HepG2 (cell line): ENCODE measurements at regions not wholly inside any gene's neighbourhood (a gene's known extent, or its start where the extent isn't known, plus 50 kb on each side); places are given as distances from the start of the nearest gene placed in this dataset.

Source experiments
- BATF2 ChIP-seq: sonication (generic); formaldehyde crosslinking; IDR thresholded peaks from 2 replicates; pipeline ENCODE4 v1.8.0; 2022; ENCODE audit warnings: mild to moderate bottlenecking, missing genetic modification reagents, moderate library complexity
- BRF2 ChIP-seq: sonication (generic); formaldehyde crosslinking; IDR thresholded peaks from 2 replicates; pipeline ENCODE4 v1.8.1; 2022; ENCODE audit warnings: mild to moderate bottlenecking, missing genetic modification reagents
- CBX1 ChIP-seq: IDR thresholded peaks from one replicate; pipeline ENCODE4 v1.6.1; 2016; ENCODE audit warnings: antibody characterized with exemption, low read depth
- GABPB1 ChIP-seq: IDR thresholded peaks from 2 replicates; pipeline ENCODE4 v1.6.1; 2016; ENCODE audit warnings: mild to moderate bottlenecking, missing genetic modification reagents, moderate library complexity, missing compliant biosample characterization
- KLF6 ChIP-seq: IDR thresholded peaks from 2 replicates; pipeline ENCODE4 v1.8.0; 2016; ENCODE audit warnings: missing biosample characterization, missing genetic modification reagents
- MAFK ChIP-seq, 2 experiments: IDR thresholded peaks in 1 of 2; conservative IDR thresholded peaks in 1 of 2; 2 replicates each; pipeline ENCODE4 v1.6.1; 2011; ENCODE audit warnings: improper control_type of control experiment in 2 of 2, low read length in 2 of 2
- MIER3 ChIP-seq: IDR thresholded peaks from 2 replicates; pipeline ENCODE4 v1.6.1; 2016; ENCODE audit warnings: missing compliant biosample characterization, borderline replicate concordance
- NFYB ChIP-seq: sonication (generic); formaldehyde crosslinking; IDR thresholded peaks from 2 replicates; pipeline ENCODE4 v1.4.0; 2020; ENCODE audit warnings: missing genetic modification reagents
- NKX3-1 ChIP-seq: sonication (generic); formaldehyde crosslinking; IDR thresholded peaks from 2 replicates; pipeline ENCODE4 v1.5.0; 2020; ENCODE audit warnings: missing genetic modification reagents
- NR3C1 ChIP-seq: sonication (generic); formaldehyde crosslinking; IDR thresholded peaks from 2 replicates; pipeline ENCODE4 v1.4.0; 2020; ENCODE audit warnings: missing genetic modification reagents
- RBFOX2 ChIP-seq: fragments of 200-400 bp; formaldehyde crosslinking; IDR thresholded peaks from 2 replicates; pipeline ENCODE4 v1.6.1; 2017; ENCODE audit warnings: low read depth, mild to moderate bottlenecking, low read length
- RFX5 ChIP-seq: IDR thresholded peaks from 2 replicates; pipeline ENCODE4 v1.6.1; 2011; ENCODE audit warnings: low read depth, low read length, improper control_type of control experiment
- SMARCC2 ChIP-seq: fragments of 450-650 bp; IDR thresholded peaks from 2 replicates; pipeline ENCODE4 v1.6.1; 2017; ENCODE audit warnings: antibody characterized with exemption, mild to moderate bottlenecking
- SYNCRIP ChIP-seq: fragments of 200-400 bp; formaldehyde crosslinking; IDR thresholded peaks from 2 replicates; pipeline ENCODE4 v1.6.1; 2018; ENCODE audit warnings: mild to moderate bottlenecking, low read depth, low read length; ENCODE audit not compliant: insufficient read depth
- TARDBP ChIP-seq: sonication (generic); formaldehyde crosslinking; IDR thresholded peaks from 2 replicates; pipeline ENCODE4 v1.8.0; 2022; ENCODE audit warnings: mild to moderate bottlenecking, missing genetic modification reagents
- ZMAT5 ChIP-seq: sonication (generic); formaldehyde crosslinking; IDR thresholded peaks from 2 replicates; pipeline ENCODE4 v1.5.0; 2020; ENCODE audit warnings: mild to moderate bottlenecking, low read depth, missing genetic modification reagents, borderline replicate concordance
- ZNF280D ChIP-seq: sonication (generic); formaldehyde crosslinking; IDR thresholded peaks from 2 replicates; pipeline ENCODE4 v1.5.1; 2020; ENCODE audit warnings: mild to moderate bottlenecking, missing genetic modification reagents
- ZNF281 ChIP-seq: sonication (generic); formaldehyde crosslinking; IDR thresholded peaks from 2 replicates; pipeline ENCODE4 v1.4.0; 2020; ENCODE audit warnings: missing genetic modification reagents, borderline replicate concordance
- ZNF326 ChIP-seq: sonication (generic); formaldehyde crosslinking; IDR thresholded peaks from 2 replicates; pipeline ENCODE4 v1.4.0; 2020; ENCODE audit warnings: missing genetic modification reagents, borderline replicate concordance
- ZNF563 ChIP-seq: sonication (generic); formaldehyde crosslinking; IDR thresholded peaks from 2 replicates; pipeline ENCODE4 v1.8.0; 2022; ENCODE audit warnings: mild to moderate bottlenecking, moderate library complexity, missing genetic modification reagents
- ZNF768 ChIP-seq: sonication (generic); formaldehyde crosslinking; IDR thresholded peaks from 2 replicates; pipeline ENCODE4 v1.4.0; 2020; ENCODE audit warnings: missing genetic modification reagents
- ZNF782 ChIP-seq: sonication (generic); formaldehyde crosslinking; IDR thresholded peaks from 2 replicates; pipeline ENCODE4 v1.4.0; 2020; ENCODE audit warnings: missing genetic modification reagents, mild to moderate bottlenecking, borderline replicate concordance
- ZSCAN30 ChIP-seq: sonication (generic); formaldehyde crosslinking; IDR thresholded peaks from 2 replicates; pipeline ENCODE4 v1.5.0; 2020; ENCODE audit warnings: mild to moderate bottlenecking, missing genetic modification reagents

GRCh38 chr2:8573234-8573941 lies 108.5 kb upstream of the ID2 start (continued):
- TF ChIP-seq BATF2 (CRISPR knock-in tag) = no peak
- TF ChIP-seq RBFOX2 = no peak
- TF ChIP-seq ZNF782 = no peak
- TF ChIP-seq ZNF326 = no peak
- peak; percentile 62 for TF ChIP-seq ZNF563 (CRISPR knock-in tag)
- TF ChIP-seq BRF2 (CRISPR knock-in tag) = peak; percentile 72; the same call in 1 of the 2 replicates
- TF ChIP-seq ZMAT5 (CRISPR knock-in tag) = no peak; the same call in 1 of the 2 replicates
- 0 out of 2 replicates have a peak, but pooled peaks have one; percentile 68 for TF ChIP-seq ZNF280D (CRISPR knock-in tag)
- no peak for TF ChIP-seq ZSCAN30 (CRISPR knock-in tag)
- peak; percentile 92 for TF ChIP-seq ZNF281 (CRISPR knock-in tag)
- TF ChIP-seq RFX5 = no peak
- no peak; the same call in 1 of the 2 replicates for TF ChIP-seq KLF6 (CRISPR knock-in tag)
- no peak for TF ChIP-seq NFYB (CRISPR knock-in tag)
- TF ChIP-seq ZNF768 (CRISPR knock-in tag) = peak; percentile 69
- TF ChIP-seq MAFK (conservative IDR thresholded peaks at IDR 0.05 in 1 of 2, IDR thresholded peaks at IDR 0.05 in 1 of 2; ENCODE audit: low read length in 2 of 2) = no peak
- peak; percentile 57 for TF ChIP-seq TARDBP
- TF ChIP-seq SMARCC2 = no peak
- TF ChIP-seq NR3C1 (CRISPR knock-in tag) = no peak
- no peak for TF ChIP-seq MIER3
- no peak for TF ChIP-seq SYNCRIP
- no peak for TF ChIP-seq NKX3-1 (CRISPR knock-in tag)
- TF ChIP-seq CBX1 = no peak
- no peak for TF ChIP-seq GABPB1 (CRISPR knock-in tag)
